ENCODE measurements at regions not wholly inside any gene's neighbourhood (a gene's known extent, or its start where the extent isn't known, plus 50 kb on each side); places are given as distances from the start of the nearest gene placed in this dataset.

DNA sequence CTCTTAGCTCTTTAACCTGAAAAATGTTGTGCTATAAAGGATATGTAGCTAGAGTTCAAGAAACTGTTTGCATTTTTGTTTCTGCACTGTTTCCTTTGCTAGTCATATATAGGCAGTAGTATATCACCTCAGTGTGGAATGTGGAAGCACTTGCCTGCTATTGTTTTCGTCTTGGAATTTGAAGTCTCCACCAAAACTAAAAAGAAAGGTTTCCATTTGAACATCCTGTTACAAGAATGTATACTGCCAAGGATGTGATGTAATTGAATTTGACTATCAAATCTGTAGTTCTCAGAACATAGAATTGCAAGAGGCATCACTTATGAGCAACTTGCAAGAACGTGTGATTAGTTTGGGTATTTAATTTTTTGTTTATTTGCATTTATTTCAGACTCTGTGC, 51.1 kb upstream of the MEOX2 start:
- no peaks in the 10 kb centered on the region for H3K36me3 Mint-ChIP-seq
- POLR2A ChIA-PET: no interaction called here
- H3K4me3 Mint-ChIP-seq: no peak overlapping the region
- no peak for ATAC-seq
- H3K27me3 Mint-ChIP-seq: no peaks in the 10 kb centered on the region
- no peaks in the 10 kb centered on the region for H3K4me1 Mint-ChIP-seq
- H3K27ac Mint-ChIP-seq: no peak overlapping the region
- DNase-seq: no peak
- peaks cover 0 to 11% (median 2%) of the 10 kb centered on the region in 9 donors for H3K9me3 Mint-ChIP-seq
